HAP-1 (cell line): ENCODE measurements at regions not wholly inside any gene's neighbourhood (a gene's known extent, or its start where the extent isn't known, plus 50 kb on each side); places are given as distances from the start of the nearest gene placed in this dataset.

Source experiments
- DNase-seq, 2 experiments: peaks; one replicate each; pipeline ENCODE4 v3.0.0-alpha.2; 2016 to 2020; ENCODE audit warnings: low spot score in 2 of 2
- H3K27me3 ChIP-seq: fragments of 250-450 bp; sonication (Bioruptor Pico); 2 replicates; pipeline ENCODE4 v1.5.1; 2020; ENCODE audit warnings: low read depth, mild to moderate bottlenecking, moderate library complexity
- H3K36me3 ChIP-seq: fragments of 250-450 bp; sonication (Bioruptor Pico); replicated peaks from 2 replicates; pipeline ENCODE4 v1.5.1; 2020; ENCODE audit warnings: mild to moderate bottlenecking
- H3K4me1 ChIP-seq: fragments of 250-450 bp; sonication (Bioruptor Pico); 2 replicates; pipeline ENCODE4 v1.5.1; 2020; ENCODE audit warnings: mild to moderate bottlenecking
- H3K4me3 ChIP-seq: fragments of 250-450 bp; sonication (Bioruptor Pico); 2 replicates; pipeline ENCODE4 v1.5.1; 2020; ENCODE audit warnings: mild to moderate bottlenecking, moderate library complexity
- H3K9me3 ChIP-seq: fragments of 250-450 bp; sonication (Bioruptor Pico); 2 replicates; pipeline ENCODE4 v1.5.1; 2020; ENCODE audit warnings: mild to moderate bottlenecking, moderate library complexity
- in situ Hi-C: fragments of 300-500 bp; cut with MboI; formaldehyde crosslinking; loops from 3 replicates; pipeline ENCODE4 v1.14.3; 2020; ENCODE audit warnings: low sequenced_read_pairs, inconsistent platforms, mixed read lengths

DNA sequence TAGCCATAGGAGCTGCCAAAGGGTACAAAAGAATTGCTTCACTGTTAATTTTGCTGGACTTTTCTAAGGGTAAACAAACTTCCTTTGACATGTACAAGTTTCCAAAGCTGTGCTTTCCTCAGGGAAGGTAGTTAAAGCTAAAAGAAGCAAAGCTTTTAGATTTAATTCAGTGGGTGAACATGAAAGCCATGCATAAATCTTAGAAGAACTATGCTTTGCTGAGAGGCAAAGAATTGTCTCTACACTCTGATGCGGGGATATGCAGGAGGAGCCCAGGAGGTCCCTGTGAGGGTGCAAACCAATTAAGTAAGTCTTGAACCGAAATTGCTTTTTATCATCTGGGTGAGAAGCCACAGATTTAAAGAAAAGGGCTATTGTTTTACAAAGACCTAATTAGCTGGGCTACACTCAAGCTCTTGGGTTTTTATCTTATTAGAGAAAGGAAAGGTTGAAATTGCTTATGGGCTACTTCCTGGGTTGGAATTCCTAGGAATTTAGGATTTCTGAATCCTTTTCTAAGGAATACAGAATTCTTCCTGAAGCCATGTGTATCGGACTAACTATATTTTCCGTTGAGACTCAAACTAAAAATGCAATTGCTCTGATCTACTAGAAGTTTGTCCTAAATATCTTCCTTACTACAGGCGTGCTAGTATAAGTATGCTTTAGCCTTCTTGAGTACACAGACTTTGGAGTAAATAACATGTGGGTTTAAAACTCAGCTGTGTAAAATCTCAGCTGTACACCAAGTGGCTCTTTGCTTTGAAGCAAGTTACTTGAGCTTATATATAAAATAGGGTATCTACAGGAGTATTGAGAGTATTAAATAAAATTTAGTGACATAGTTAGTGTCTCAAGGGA lies 188.4 kb upstream of the ANK2 start:
- in situ Hi-C loops, result no loop called here
- peak; percentile 53 to 92 for DNase-seq

DNA sequence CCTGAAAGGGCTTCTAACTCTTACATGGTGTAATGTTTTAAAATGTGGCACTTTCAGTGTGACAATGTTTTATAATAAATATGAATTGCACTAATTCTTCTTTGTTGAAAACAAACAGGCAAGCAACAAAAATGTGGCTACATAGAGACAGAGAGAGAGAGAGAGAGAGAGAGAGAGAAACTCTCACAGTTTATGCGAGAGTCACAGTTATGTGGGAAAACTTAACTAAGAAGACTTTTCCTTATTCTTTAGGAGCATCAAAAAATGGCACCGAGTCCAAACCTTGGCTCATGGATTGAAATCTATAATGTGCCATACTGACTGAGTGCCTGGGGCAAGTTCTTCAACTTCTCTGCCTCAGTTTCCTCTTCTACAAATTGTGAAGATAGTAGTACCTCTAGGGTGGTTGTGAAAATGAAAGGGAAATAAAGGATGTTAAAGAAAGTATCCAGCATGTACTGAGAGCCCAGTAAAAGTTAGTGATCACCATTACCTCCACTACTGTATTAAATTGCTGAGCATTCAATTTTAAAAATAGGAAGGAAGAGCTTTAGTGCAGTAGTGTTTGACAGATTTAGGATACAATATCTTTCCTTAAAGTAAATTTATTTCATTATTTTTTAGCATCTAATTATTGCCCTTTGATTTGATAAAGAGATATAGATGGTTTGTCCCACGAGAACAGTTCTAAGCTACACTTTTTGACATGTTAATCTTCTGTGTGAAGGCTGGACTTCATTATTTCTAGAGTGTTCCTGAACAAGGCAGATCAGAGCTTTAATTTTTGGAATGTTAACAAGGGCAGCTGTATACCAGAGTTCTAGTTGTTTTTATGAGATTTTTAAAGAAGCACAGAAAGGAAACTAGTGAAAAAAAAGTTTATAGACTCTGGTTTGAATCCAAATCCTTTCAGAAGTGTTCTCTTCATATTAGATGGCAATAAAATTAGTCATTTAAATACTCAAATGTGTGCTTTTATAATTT lies 187.5 kb upstream of the ANK2 start:
- H3K36me3 ChIP-seq, result no peaks in the 10 kb centered on the region
- in situ Hi-C loops, result no loop called here
- H3K4me1 ChIP-seq, result peaks cover 47% of the 10 kb centered on the region
- peak in 1 of 2 experiments; percentile 73 for DNase-seq
- H3K27me3 ChIP-seq, result no peaks in the 10 kb centered on the region
- no peak overlapping the region for H3K4me3 ChIP-seq
- no peaks in the 10 kb centered on the region for H3K9me3 ChIP-seq

More for the DNA sequence above, 188.4 kb upstream of the ANK2 start:
- no peaks in the 10 kb centered on the region for H3K36me3 ChIP-seq
- no peaks in the 10 kb centered on the region for H3K9me3 ChIP-seq
- H3K27me3 ChIP-seq, result no peaks in the 10 kb centered on the region
- H3K4me1 ChIP-seq, result peaks cover 47% of the 10 kb centered on the region
- no peak overlapping the region for H3K4me3 ChIP-seq

DNA sequence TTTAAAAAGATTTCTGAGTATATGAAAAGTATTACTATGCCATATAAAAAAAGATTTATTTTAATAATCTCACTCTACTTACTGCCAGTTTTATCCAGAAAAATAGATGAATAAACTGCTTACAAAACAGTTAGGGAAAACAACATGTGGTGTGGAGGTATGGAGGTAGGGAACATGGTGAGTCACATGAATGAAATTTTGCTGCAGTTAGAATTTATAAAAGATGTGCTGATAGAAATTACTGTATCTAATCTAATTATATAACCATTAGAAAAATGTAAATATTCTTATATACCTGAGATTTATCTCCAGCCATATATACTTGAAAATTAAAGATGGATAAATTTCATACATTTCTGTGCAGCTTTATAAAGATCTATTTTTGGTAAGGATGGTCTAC lies 184.0 kb upstream of the ANK2 start:
- Histone ChIP-seq H3K4me3 (no peak overlapping the region), H3K9me3 (no peaks in the 10 kb centered on the region), H3K27me3 (no peaks in the 10 kb centered on the region), H3K36me3 (no peaks in the 10 kb centered on the region), H3K4me1 (peaks cover 23% of the 10 kb centered on the region)
- DNase-seq, result no peak
- in situ Hi-C loops, result no loop called here

GRCh38 chr4:112876316-112876715 lies 173.1 kb upstream of the ANK2 start:
- in situ Hi-C loops, result no loop called here
- no peaks in the 10 kb centered on the region for H3K9me3 ChIP-seq
- no peaks in the 10 kb centered on the region for H3K4me1 ChIP-seq
- no peaks in the 10 kb centered on the region for H3K27me3 ChIP-seq
- no peak for DNase-seq
- no peak overlapping the region for H3K4me3 ChIP-seq
- no peaks in the 10 kb centered on the region for H3K36me3 ChIP-seq

DNA sequence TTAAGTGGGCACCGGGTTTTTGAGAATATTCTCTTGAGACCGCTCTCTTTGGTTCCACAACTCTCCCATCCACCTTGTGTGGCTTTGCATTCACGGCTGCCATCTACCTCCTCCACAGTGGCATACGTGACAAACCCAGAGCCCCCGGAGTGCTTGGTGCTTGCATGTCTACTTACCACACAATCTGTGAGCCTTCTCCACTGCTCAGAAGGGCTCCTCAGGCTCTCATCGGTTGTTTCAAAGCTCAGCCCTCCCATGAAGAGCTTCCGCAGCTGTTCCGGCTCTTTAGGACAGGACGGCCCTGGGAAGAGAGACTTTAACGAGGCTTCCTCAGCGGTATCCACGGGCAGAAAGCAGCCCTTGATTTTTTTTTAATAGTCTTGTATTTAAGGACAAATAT lies 167.6 kb upstream of the ANK2 start:
- no peak for DNase-seq
- H3K9me3 ChIP-seq, result no peaks in the 10 kb centered on the region
- H3K4me3 ChIP-seq, result no peak overlapping the region
- H3K27me3 ChIP-seq, result no peaks in the 10 kb centered on the region
- no peaks in the 10 kb centered on the region for H3K36me3 ChIP-seq
- in situ Hi-C loops, result no loop called here
- no peaks in the 10 kb centered on the region for H3K4me1 ChIP-seq

- Histone ChIP-seq H3K4me3 (no peak overlapping the region), H3K9me3 (no peaks in the 10 kb centered on the region), H3K36me3 (no peaks in the 10 kb centered on the region), H3K27me3 (no peaks in the 10 kb centered on the region), H3K4me1 (no peaks in the 10 kb centered on the region)
- no peak for DNase-seq
- in situ Hi-C loops, result no loop called here
Measured at GRCh38 chr4:112882286-112882685, 167.2 kb upstream of the ANK2 start.

DNA sequence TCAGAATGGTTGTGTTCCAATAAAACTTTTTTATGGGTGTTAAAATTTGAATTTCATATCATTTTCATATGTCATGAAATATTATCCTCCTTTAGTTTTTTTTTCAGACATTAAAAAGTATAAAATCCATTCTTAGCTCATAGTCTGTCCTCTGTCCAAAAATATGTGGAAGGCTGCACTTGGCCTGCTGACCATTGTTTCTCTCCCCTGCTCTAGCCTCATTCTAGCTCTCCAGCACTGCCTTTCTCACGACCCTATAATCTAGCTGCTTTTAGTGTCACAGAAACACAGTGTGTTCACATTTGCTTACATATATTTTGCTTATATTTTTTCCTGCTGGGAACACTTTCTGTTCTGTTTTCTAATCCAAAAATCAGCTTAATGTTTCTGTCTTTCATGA lies 165.0 kb upstream of the ANK2 start:
- H3K4me1 ChIP-seq, result no peaks in the 10 kb centered on the region
- no peak for DNase-seq
- H3K27me3 ChIP-seq, result no peaks in the 10 kb centered on the region
- H3K9me3 ChIP-seq, result no peaks in the 10 kb centered on the region
- in situ Hi-C loops, result no loop called here
- no peaks in the 10 kb centered on the region for H3K36me3 ChIP-seq
- no peak overlapping the region for H3K4me3 ChIP-seq

DNA sequence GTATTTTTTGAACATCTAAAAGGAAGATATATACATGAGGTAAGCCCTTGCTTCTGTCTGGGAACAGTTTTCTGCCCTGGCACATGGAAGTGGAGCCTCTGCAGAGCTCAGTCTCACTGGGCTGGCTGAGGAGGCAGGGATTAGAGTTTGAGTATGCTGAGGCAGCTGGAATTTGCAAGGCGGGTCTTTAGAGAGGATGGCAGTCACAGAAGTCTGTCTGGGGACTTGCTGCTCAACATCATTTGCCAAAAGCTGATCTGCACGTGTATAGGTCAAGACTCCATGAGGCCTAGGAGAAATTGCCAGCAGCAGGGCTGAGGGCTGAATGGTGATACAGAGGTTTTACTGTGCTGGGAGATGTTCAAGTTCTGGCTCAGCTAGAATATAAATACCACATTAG lies 163.6 kb upstream of the ANK2 start:
- in situ Hi-C loops, result no loop called here
- Histone ChIP-seq H3K4me1 (peaks cover 6% of the 10 kb centered on the region), H3K9me3 (no peaks in the 10 kb centered on the region), H3K36me3 (no peaks in the 10 kb centered on the region), H3K4me3 (no peak overlapping the region), H3K27me3 (no peaks in the 10 kb centered on the region)
- DNase-seq, result no peak

DNA sequence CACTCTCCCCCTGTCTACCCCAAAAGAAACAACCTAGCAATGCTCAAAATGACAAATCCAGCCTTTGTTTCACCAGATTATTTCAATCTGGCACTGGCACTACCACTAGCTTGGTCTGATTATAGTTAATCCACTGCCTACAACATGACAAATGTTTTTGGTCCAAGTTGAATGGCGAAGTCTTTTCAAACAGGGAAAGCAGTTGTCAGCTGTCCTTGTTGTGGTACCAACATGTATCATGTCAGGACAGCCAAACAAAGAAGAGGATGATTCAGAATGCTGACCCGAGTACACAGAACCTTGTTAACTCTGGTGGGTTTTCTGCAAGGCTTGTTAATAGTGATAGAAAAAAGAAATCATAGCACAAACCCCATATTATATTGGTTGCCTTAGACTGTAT lies 160.8 kb upstream of the ANK2 start:
- no peak for DNase-seq
- Histone ChIP-seq H3K4me3 (no peak overlapping the region), H3K9me3 (no peaks in the 10 kb centered on the region), H3K36me3 (no peaks in the 10 kb centered on the region), H3K27me3 (no peaks in the 10 kb centered on the region), H3K4me1 (peaks cover 6% of the 10 kb centered on the region)
- in situ Hi-C loops, result no loop called here

GRCh38 chr4:112889199-112889598 lies 160.3 kb upstream of the ANK2 start:
- Histone ChIP-seq H3K4me3 (no peak overlapping the region), H3K36me3 (no peaks in the 10 kb centered on the region), H3K27me3 (no peaks in the 10 kb centered on the region), H3K9me3 (no peaks in the 10 kb centered on the region), H3K4me1 (peaks cover 6% of the 10 kb centered on the region)
- DNase-seq, result no peak
- in situ Hi-C loops, result no loop called here

DNA sequence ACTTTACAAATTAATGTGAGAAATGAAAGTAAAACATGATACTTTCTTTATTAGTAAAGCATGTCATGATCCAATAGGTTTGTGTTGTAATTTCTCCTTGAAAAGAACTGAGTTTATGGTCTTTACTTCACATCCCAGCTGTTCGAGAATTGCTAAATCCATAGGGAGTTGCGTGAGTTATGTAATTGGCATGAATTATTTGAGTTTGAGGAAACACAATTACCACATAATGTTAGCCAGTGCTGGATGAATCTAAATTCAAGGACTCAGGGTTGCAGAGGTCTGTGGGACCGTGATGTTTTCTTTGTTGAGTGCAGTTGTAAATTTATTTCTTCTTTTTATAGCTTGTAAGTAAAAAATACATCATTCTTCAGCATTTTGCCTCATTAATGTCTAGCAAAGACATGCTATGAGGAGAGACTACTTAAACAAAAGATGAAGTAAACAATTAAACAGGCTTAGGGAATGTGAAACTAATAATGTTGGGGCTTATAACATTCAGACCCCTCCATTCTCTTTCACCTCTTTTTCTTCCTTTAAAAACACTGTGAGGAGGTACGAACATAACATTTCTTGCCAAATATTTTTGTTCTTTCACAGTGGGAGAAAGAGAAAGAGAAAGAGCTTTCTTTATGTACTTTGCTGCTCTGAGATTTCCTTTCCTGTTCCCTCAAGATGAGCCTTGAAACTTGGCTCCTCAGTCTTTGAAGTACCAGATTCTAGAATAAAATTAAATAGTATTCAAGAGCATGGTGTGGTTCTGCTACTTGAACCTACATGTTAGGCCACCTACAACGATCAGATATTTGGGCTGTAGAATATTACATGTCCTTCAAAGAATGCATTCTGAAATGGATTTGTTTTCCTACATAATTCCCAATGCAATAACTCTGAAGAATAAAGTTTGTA lies 159.6 kb upstream of the ANK2 start:
- DNase-seq, result peak; percentile 12 to 23
- no peak overlapping the region for H3K4me3 ChIP-seq

DNA sequence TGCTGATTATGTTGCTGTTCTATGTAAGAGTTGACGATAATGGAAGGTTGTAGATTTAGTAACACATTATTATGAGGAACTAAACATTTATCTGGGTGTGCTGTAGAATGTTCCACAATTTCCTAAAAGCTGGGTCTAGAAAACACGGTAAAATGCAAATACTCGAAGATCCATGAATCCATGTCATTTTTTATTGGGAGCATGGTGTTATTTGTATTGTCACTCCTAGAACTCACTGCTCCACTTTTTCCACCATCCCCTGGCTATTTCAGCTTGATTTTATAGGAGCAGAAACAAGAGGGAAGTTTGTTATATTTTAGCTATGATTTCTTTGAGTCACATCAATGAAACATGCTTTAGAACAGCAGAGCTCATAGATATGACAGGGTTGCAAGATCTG lies 155.0 kb upstream of the ANK2 start:
- no peak overlapping the region for H3K4me3 ChIP-seq
- H3K9me3 ChIP-seq, result no peaks in the 10 kb centered on the region
- in situ Hi-C loops, result no loop called here
- H3K4me1 ChIP-seq, result peaks cover 41% of the 10 kb centered on the region
- H3K36me3 ChIP-seq, result no peaks in the 10 kb centered on the region
- H3K27me3 ChIP-seq, result no peaks in the 10 kb centered on the region
- DNase-seq, result no peak

More for the DNA sequence above, 159.6 kb upstream of the ANK2 start:
- peaks cover 6% of the 10 kb centered on the region for H3K4me1 ChIP-seq
- in situ Hi-C loops, result no loop called here
- no peaks in the 10 kb centered on the region for H3K9me3 ChIP-seq
- H3K27me3 ChIP-seq, result no peaks in the 10 kb centered on the region
- no peaks in the 10 kb centered on the region for H3K36me3 ChIP-seq

DNA sequence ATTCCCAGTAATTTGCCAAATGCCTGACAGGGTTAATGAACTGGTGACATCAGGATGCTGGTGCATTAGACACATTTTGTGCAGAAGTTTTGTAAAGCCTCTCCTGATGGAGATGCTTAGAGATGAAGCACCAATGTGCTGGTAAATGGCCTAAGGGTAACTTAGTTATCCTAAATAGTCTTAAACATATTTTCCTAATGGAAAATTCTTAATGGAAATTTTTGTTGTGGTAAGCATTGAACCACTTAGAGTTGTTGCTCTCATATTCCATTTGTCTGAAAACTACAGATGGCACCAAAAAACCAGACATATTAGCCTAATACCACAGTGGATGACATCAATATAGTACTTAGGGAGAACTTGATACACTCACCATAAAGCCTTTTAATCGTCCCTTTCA lies 154.5 kb upstream of the ANK2 start:
- H3K4me1 ChIP-seq, result peaks cover 37% of the 10 kb centered on the region
- no peaks in the 10 kb centered on the region for H3K9me3 ChIP-seq
- no peak overlapping the region for H3K4me3 ChIP-seq
- no peaks in the 10 kb centered on the region for H3K36me3 ChIP-seq
- in situ Hi-C loops, result no loop called here
- no peak for DNase-seq
- H3K27me3 ChIP-seq, result no peaks in the 10 kb centered on the region
